CD14-positive monocyte (primary cell): ENCODE measurements at regions not wholly inside any gene's neighbourhood (a gene's known extent, or its start where the extent isn't known, plus 50 kb on each side); places are given as distances from the start of the nearest gene placed in this dataset.

ENCODE experiments used
- DNase-seq, 3 donors: peaks; one replicate each; pipeline ENCODE4 v3.0.0-alpha.2; 2011 to 2022
- H2AFZ ChIP-seq: 2 replicates; pipeline ENCODE4 v1.6.0; 2012; ENCODE audit warnings: mild to moderate bottlenecking, low read depth, low read length, inconsistent platforms; ENCODE audit not compliant: insufficient read depth, poor library complexity, severe bottlenecking
- H3K27ac ChIP-seq, 2 donors: 1 replicate in 1 of 2; 2 replicates in 1 of 2; pipeline ENCODE4 v1.5.1; 2012 to 2013; ENCODE audit warnings: low read length in 2 of 2, control low read depth in 1 of 2, inconsistent platforms in 1 of 2, low read depth in 1 of 2, mild to moderate bottlenecking in 1 of 2
- H3K27me3 ChIP-seq, 2 donors: one replicate each; pipeline versions ENCODE4 v1.6.0 to v1.6.1; 2011 to 2013; ENCODE audit warnings: low read length in 2 of 2; ENCODE audit not compliant: control insufficient read depth in 2 of 2, insufficient read depth in 2 of 2
- H3K36me3 ChIP-seq, 2 donors: replicated peaks in 1 of 2; 1 replicate in 1 of 2; 2 replicates in 1 of 2; pipeline versions ENCODE4 v1.5.1 to v1.6.1; 2012 to 2013; ENCODE audit warnings: low read length in 2 of 2, control low read depth in 1 of 2, inconsistent platforms in 1 of 2, mild to moderate bottlenecking in 1 of 2; ENCODE audit not compliant: insufficient read depth in 2 of 2, control insufficient read depth in 1 of 2
- H3K4me1 ChIP-seq, 2 donors: 1 replicate in 1 of 2; 2 replicates in 1 of 2; pipeline versions ENCODE4 v1.5.1 to v1.6.1; 2012 to 2013; ENCODE audit warnings: low read length in 2 of 2, control low read depth in 1 of 2, inconsistent platforms in 1 of 2, mild to moderate bottlenecking in 1 of 2, moderate library complexity in 1 of 2; ENCODE audit not compliant: insufficient read depth in 2 of 2, control insufficient read depth in 1 of 2
- H3K4me2 ChIP-seq: replicated peaks from 2 replicates; pipeline ENCODE3; 2012; ENCODE audit warnings: low read length, moderate library complexity, mild to moderate bottlenecking; ENCODE audit not compliant: poor library complexity, severe bottlenecking; ENCODE audit errors: extremely low read depth
- H3K4me3 ChIP-seq, 3 experiments: fragments of 200-600 bp in 1 of 3; sonication (generic) in 1 of 3; replicated peaks in 1 of 3; 1 replicate in 2 of 3; 2 replicates in 1 of 3; pipeline ENCODE4 v1.5.1; 2011 to 2013; ENCODE audit warnings: low read length in 3 of 3, mild to moderate bottlenecking in 3 of 3, control low read depth in 2 of 3, low read depth in 2 of 3, inconsistent platforms in 1 of 3, moderate library complexity in 1 of 3
- H3K79me2 ChIP-seq: 2 replicates; pipeline ENCODE4 v1.6.0; 2012; ENCODE audit warnings: mild to moderate bottlenecking, control low read depth, inconsistent platforms, low read length, moderate library complexity; ENCODE audit not compliant: insufficient read depth
- H3K9ac ChIP-seq: 2 replicates; pipeline ENCODE4 v1.6.0; 2017; ENCODE audit warnings: low read length, mild to moderate bottlenecking; ENCODE audit not compliant: insufficient read depth, poor library complexity, severe bottlenecking
- H3K9me3 ChIP-seq, 2 donors: replicated peaks in 1 of 2; 1 replicate in 1 of 2; 2 replicates in 1 of 2; pipeline versions ENCODE4 v1.5.1 to v1.6.1; 2012 to 2013; ENCODE audit warnings: low read length in 2 of 2, control low read depth in 1 of 2; ENCODE audit not compliant: control insufficient read depth in 1 of 2, insufficient read depth in 1 of 2
- H4K20me1 ChIP-seq: 2 replicates; pipeline ENCODE4 v1.6.0; 2012; ENCODE audit warnings: mild to moderate bottlenecking, low read length, control low read depth, moderate library complexity; ENCODE audit not compliant: insufficient read depth
- H3K27ac Mint-ChIP-seq, 7 donors: one replicate each; pipeline ENCODE4 v1.8.0; 2020; ENCODE audit warnings: mild to moderate bottlenecking in 7 of 7, mixed read lengths in 7 of 7, moderate library complexity in 6 of 7, inconsistent platforms in 2 of 7
- H3K27me3 Mint-ChIP-seq, 3 donors: one replicate each; pipeline ENCODE4 v1.8.0; 2021 to 2022; ENCODE audit warnings: low read depth in 3 of 3, mild to moderate bottlenecking in 3 of 3, mixed read lengths in 3 of 3, moderate library complexity in 3 of 3, inconsistent platforms in 1 of 3
- H3K36me3 Mint-ChIP-seq, 2 donors: one replicate each; pipeline ENCODE4 v1.8.0; 2020; ENCODE audit warnings: mixed read lengths in 2 of 2, inconsistent platforms in 1 of 2, mild to moderate bottlenecking in 1 of 2
- H3K4me1 Mint-ChIP-seq: one replicate; pipeline ENCODE4 v1.8.0; 2020; ENCODE audit warnings: mild to moderate bottlenecking, mixed read lengths
- H3K4me3 Mint-ChIP-seq, 2 donors: one replicate each; pipeline ENCODE4 v1.8.0; 2020; ENCODE audit warnings: mild to moderate bottlenecking in 2 of 2, mixed read lengths in 2 of 2, moderate library complexity in 1 of 2
- H3K9me3 Mint-ChIP-seq, 7 donors: one replicate each; pipeline ENCODE4 v1.8.0; 2020 to 2022; ENCODE audit warnings: mixed read lengths in 7 of 7, mild to moderate bottlenecking in 6 of 7, moderate library complexity in 6 of 7, inconsistent platforms in 2 of 7
- CTCF ChIP-seq: fragments of 200-600 bp; IDR thresholded peaks from one replicate; pipeline ENCODE4 v1.8.0; 2022; ENCODE audit warnings: antibody characterized with exemption, mild to moderate bottlenecking
- WGBS: methylation state at CpG from one replicate; pipeline ENCODE4 v1.1.5; 2013; ENCODE audit warnings: missing lambda C conversion rate; ENCODE audit not compliant: insufficient coverage; 5-methylcytosine and 5-hydroxymethylcytosine counted together
- intact Hi-C, 2 donors: fragments of 100-400 bp; cut with micrococcal nuclease; formaldehyde crosslinking; loops; one replicate each; pipeline versions ENCODE4 v1.15.0 to v1.15.1; 2023

- Histone ChIP-seq H2AFZ (no peak overlapping the region), H3K4me1 (no peaks in the 10 kb centered on the region), H3K27ac (no peak overlapping the region), H3K9me3 (no peaks in the 10 kb centered on the region), H3K4me3 (no peak overlapping the region), H3K36me3 (no peaks in the 10 kb centered on the region), H4K20me1 (no peaks in the 10 kb centered on the region), H3K4me2 (no peak overlapping the region), H3K9ac (no peak overlapping the region), H3K27me3 (no peaks in the 10 kb centered on the region), H3K79me2 (no peaks in the 10 kb centered on the region)
- Mint-ChIP-seq H3K4me3 (no peak overlapping the region), H3K36me3 (no peaks in the 10 kb centered on the region), H3K27me3 (peaks cover 0 to 6% (median 3%) of the 10 kb centered on the region in 3 donors), H3K9me3 (no peaks in the 10 kb centered on the region), H3K27ac (no peak overlapping the region), H3K4me1 (no peaks in the 10 kb centered on the region)
- no peak for TF ChIP-seq CTCF
- intact Hi-C loops: no loop called here
- 85% methylated on average over 9 of the region's 11 CpGs for WGBS
- no peak for DNase-seq
These were observed 167.1 kb upstream of the TOP1 start for GRCh38 chr20:40861427-40862008.

- H3K27me3 ChIP-seq: no peaks in the 10 kb centered on the region
- H3K4me2 ChIP-seq: no peak overlapping the region
- H3K9me3 Mint-ChIP-seq: no peaks in the 10 kb centered on the region
- DNase-seq: no peak
- H3K4me1 ChIP-seq: no peaks in the 10 kb centered on the region
- TF ChIP-seq CTCF: no peak
- no peaks in the 10 kb centered on the region for H3K36me3 ChIP-seq
- H3K36me3 Mint-ChIP-seq: no peaks in the 10 kb centered on the region
- no peak overlapping the region for H3K4me3 Mint-ChIP-seq
- intact Hi-C loops: no loop called here
- H3K4me1 Mint-ChIP-seq: no peaks in the 10 kb centered on the region
- no peak overlapping the region for H2AFZ ChIP-seq
- H3K9ac ChIP-seq: no peak overlapping the region
- H3K27ac Mint-ChIP-seq: no peak overlapping the region
- no peak overlapping the region for H3K4me3 ChIP-seq
- 100% methylated on average over 3 of the region's 3 CpGs for WGBS
- no peak overlapping the region for H3K27ac ChIP-seq
- H3K27me3 Mint-ChIP-seq: peaks cover 0 to 6% (median 3%) of the 10 kb centered on the region in 3 donors
- no peaks in the 10 kb centered on the region for H4K20me1 ChIP-seq
- no peaks in the 10 kb centered on the region for H3K9me3 ChIP-seq
- no peaks in the 10 kb centered on the region for H3K79me2 ChIP-seq
These were observed 165.2 kb upstream of the TOP1 start for GRCh38 chr20:40863355-40863919.
